SJSA1 (cell line): ENCODE measurements at regions not wholly inside any gene's neighbourhood (a gene's known extent, or its start where the extent isn't known, plus 50 kb on each side); places are given as distances from the start of the nearest gene placed in this dataset.

ENCODE experiments used
- DNase-seq, 2 experiments: peaks; one replicate each; pipeline ENCODE4 v3.0.0-alpha.2; 2015 to 2020; ENCODE audit warnings: low spot score in 2 of 2, low read depth in 1 of 2
- H3K27ac ChIP-seq: fragments of 250-450 bp; sonication (Bioruptor Pico); 2 replicates; pipeline ENCODE4 v1.5.1; 2020; ENCODE audit warnings: mild to moderate bottlenecking, moderate library complexity
- H3K27me3 ChIP-seq: fragments of 250-450 bp; sonication (Bioruptor Pico); replicated peaks from 2 replicates; pipeline ENCODE4 v1.5.1; 2020; ENCODE audit warnings: mild to moderate bottlenecking, moderate library complexity
- H3K36me3 ChIP-seq: fragments of 250-450 bp; sonication (Bioruptor Pico); 2 replicates; pipeline ENCODE4 v1.5.1; 2020; ENCODE audit warnings: mild to moderate bottlenecking
- H3K4me1 ChIP-seq: fragments of 250-450 bp; sonication (Bioruptor Pico); replicated peaks from 2 replicates; pipeline ENCODE4 v1.6.1; 2021; ENCODE audit warnings: mild to moderate bottlenecking
- H3K4me3 ChIP-seq: fragments of 250-450 bp; sonication (Bioruptor Pico); 2 replicates; pipeline ENCODE4 v1.5.1; 2020; ENCODE audit warnings: mild to moderate bottlenecking
- H3K9me3 ChIP-seq: fragments of 250-450 bp; sonication (Bioruptor Pico); replicated peaks from 2 replicates; pipeline ENCODE4 v1.5.1; 2020; ENCODE audit warnings: mild to moderate bottlenecking

DNA sequence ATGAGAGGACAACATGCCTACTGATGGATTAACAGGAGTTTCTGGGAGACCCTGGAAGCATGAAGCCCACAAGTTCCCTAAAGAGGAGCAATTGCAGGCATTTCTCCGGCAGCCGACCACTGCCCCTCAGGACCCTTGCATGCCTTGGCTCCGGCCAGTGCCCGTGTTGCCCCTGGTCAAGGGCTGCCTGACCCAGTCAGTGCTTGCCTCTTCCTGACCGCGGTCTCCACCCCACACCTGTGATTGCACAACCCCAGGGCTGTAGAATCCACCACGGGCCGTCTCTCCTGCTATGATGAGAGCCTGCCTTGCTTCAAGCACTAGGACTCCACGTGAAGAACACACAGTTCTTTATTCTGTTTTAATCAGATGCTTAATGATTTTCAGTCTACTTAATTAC is 127.5 kb downstream of the GLI2 start:
- Histone ChIP-seq H3K36me3 (0 out of 2 replicates have a peak, but pooled peaks cover 4% of the 10 kb centered on the region), H3K4me1 (peaks cover 77% of the 10 kb centered on the region), H3K9me3 (no peaks in the 10 kb centered on the region), H3K27me3 (no peaks in the 10 kb centered on the region), H3K4me3 (no peak overlapping the region), H3K27ac (peak overlapping the region; percentile 61)
- DNase-seq, result no peak

- no peaks in the 10 kb centered on the region for H3K9me3 ChIP-seq
- DNase-seq, result peak; percentile 68 to 82
- no peaks in the 10 kb centered on the region for H3K27me3 ChIP-seq
- no peak overlapping the region for H3K4me3 ChIP-seq
- 0 out of 2 replicates have a peak, but pooled peaks cover 4% of the 10 kb centered on the region for H3K36me3 ChIP-seq
- H3K27ac ChIP-seq, result peak overlapping the region; percentile 61
- peaks cover 79% of the 10 kb centered on the region for H3K4me1 ChIP-seq
Observed at GRCh38 chr2:120863661-120864320, 128.1 kb downstream of the GLI2 start.

- peak; percentile 62 to 86 for DNase-seq
- Histone ChIP-seq H3K4me3 (no peak overlapping the region), H3K27ac (no peak overlapping the region; the same call in 1 of the 2 replicates), H3K36me3 (0 out of 2 replicates have a peak, but pooled peaks cover 4% of the 10 kb centered on the region), H3K27me3 (no peaks in the 10 kb centered on the region), H3K9me3 (no peaks in the 10 kb centered on the region), H3K4me1 (peaks cover 81% of the 10 kb centered on the region)
Observed at GRCh38 chr2:120864981-120865380, 129.3 kb downstream of the GLI2 start.

DNA sequence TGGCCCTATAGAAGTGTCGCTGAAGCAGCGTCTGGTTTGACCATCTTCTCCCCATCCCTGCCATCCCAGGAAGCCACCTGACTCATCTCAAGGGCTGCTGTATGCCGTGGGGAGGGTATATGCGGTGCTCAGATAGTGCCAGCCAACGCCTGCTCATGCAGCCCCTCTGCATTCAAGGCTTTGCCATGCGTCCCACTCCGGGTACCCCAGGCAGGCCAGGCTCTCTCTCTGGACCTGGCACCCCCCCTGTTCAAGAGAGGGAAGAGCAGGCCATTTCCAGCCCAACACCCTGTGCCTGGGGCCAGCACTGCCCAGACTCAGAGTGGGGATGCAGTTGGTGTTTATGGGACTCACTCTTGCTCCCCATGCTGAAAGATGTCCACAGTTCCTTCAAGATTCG is 130.0 kb downstream of the GLI2 start:
- no peak for DNase-seq
- peaks cover 81% of the 10 kb centered on the region for H3K4me1 ChIP-seq
- H3K36me3 ChIP-seq, result 0 out of 2 replicates have a peak, but pooled peaks cover 5% of the 10 kb centered on the region
- H3K27me3 ChIP-seq, result no peaks in the 10 kb centered on the region
- no peak overlapping the region for H3K4me3 ChIP-seq
- no peaks in the 10 kb centered on the region for H3K9me3 ChIP-seq
- H3K27ac ChIP-seq, result no peak overlapping the region

- DNase-seq, result no peak
- H3K4me3 ChIP-seq, result no peak overlapping the region
- H3K27me3 ChIP-seq, result no peaks in the 10 kb centered on the region
- H3K4me1 ChIP-seq, result peaks cover 78% of the 10 kb centered on the region
- no peak overlapping the region for H3K27ac ChIP-seq
- H3K36me3 ChIP-seq, result 0 out of 2 replicates have a peak, but pooled peaks cover 7% of the 10 kb centered on the region
- no peaks in the 10 kb centered on the region for H3K9me3 ChIP-seq
Observed at GRCh38 chr2:120866071-120866470, 130.4 kb downstream of the GLI2 start.

GRCh38 chr2:120866483-120867140 is 130.9 kb downstream of the GLI2 start:
- no peak for DNase-seq
- Histone ChIP-seq H3K4me1 (peaks cover 72% of the 10 kb centered on the region), H3K27me3 (no peaks in the 10 kb centered on the region), H3K36me3 (0 out of 2 replicates have a peak, but pooled peaks cover 7% of the 10 kb centered on the region), H3K9me3 (no peaks in the 10 kb centered on the region), H3K27ac (peak overlapping the region; percentile 67), H3K4me3 (peak overlapping the region; percentile 31)

DNA sequence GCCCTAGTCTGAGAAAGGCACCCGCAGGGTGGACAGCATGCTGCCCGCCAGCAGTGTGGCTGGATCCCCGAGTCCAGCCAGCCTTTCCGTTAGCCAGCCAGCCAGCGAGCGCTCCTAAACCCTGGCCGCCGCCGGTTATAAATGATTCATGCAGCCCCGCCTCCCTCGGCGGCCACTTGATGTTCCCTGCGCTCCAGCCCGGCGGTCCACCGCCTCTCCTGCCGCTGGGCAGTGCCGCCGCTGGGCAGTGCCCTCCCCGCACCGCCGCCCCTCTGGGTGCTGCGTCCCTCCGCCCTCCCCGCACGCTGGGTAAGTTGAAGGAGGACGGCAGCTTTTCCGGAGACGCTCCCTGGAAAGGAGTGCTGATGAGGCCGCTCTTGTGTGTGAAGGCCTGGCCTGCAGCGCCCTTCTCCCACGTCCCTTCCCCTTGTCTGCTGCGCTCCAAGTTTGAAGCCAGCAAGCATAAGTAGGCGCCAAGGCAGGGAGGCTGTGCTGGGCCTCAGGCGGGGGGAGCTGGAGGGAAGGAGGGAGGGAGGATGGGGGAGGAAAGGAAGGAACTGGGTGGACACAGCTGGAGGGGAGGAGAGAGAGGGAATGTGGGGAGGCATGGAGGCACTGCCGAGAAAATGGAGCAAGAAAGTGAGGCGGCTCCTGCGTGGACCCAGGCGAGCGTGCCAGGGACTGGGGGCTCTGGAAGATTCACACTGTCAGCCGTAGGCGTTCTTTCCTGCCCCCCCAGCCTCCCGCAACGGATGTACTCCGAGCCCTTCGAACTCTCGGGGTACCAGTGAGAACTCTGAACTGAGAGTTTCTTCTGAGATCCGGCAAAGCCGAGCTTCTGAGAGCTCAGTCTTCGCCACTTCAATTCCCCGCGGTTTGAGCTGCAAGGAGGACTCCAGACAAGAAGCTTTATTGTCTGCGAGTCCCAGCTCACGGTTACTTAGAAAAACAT is 131.9 kb downstream of the GLI2 start:
- Histone ChIP-seq H3K9me3 (no peaks in the 10 kb centered on the region), H3K4me1 (peaks cover 63% of the 10 kb centered on the region), H3K27me3 (no peaks in the 10 kb centered on the region), H3K36me3 (0 out of 2 replicates have a peak, but pooled peaks cover 7% of the 10 kb centered on the region), H3K27ac (peak overlapping the region; percentile 67), H3K4me3 (peak overlapping the region; percentile 31)
- DNase-seq, result peak; percentile 88 to 90

- Histone ChIP-seq H3K9me3 (no peaks in the 10 kb centered on the region), H3K4me3 (peak overlapping the region; percentile 31), H3K36me3 (0 out of 2 replicates have a peak, but pooled peaks cover 4% of the 10 kb centered on the region), H3K4me1 (peaks cover 55% of the 10 kb centered on the region), H3K27me3 (no peaks in the 10 kb centered on the region), H3K27ac (peak overlapping the region; percentile 67)
- DNase-seq, result no peak
Observed at GRCh38 chr2:120868366-120868765, 132.7 kb downstream of the GLI2 start.

DNA sequence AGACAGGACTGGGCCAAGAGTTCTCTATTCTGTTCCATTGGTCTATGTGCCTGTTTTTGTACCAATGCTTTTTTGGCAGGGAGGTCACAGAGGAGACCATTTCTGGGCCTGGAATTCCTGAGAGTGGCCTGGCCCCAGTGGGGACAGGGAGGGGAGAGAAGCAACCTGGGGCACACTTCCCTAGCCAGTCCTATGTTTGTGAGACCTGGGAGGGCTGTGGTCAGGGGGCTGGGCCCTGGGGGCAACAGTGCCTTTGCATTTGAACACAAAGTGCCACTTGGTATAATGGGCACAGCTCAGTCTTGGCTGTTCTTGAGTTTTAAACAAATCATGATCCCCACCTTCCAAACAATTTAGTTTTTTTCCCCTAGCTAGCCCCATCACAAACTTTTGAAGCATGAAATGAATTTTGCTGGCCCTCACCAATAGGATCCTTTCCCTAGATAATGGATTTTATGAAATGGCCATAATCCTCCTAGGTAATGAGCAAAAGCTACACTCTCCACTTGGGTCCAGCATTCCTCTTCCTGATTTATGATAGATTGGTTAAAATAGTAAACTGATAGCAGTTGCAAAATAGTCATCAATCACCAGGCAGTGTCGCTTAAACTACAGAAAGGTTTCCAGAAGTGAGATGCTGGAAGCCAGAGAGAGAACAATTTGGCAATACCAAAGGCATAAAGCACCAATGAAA is 133.5 kb downstream of the GLI2 start:
- Histone ChIP-seq H3K4me3 (no peak overlapping the region), H3K9me3 (no peaks in the 10 kb centered on the region), H3K4me1 (peaks cover 47% of the 10 kb centered on the region), H3K27me3 (no peaks in the 10 kb centered on the region), H3K27ac (no peak overlapping the region), H3K36me3 (0 out of 2 replicates have a peak, but pooled peaks cover 3% of the 10 kb centered on the region)
- no peak for DNase-seq

DNA sequence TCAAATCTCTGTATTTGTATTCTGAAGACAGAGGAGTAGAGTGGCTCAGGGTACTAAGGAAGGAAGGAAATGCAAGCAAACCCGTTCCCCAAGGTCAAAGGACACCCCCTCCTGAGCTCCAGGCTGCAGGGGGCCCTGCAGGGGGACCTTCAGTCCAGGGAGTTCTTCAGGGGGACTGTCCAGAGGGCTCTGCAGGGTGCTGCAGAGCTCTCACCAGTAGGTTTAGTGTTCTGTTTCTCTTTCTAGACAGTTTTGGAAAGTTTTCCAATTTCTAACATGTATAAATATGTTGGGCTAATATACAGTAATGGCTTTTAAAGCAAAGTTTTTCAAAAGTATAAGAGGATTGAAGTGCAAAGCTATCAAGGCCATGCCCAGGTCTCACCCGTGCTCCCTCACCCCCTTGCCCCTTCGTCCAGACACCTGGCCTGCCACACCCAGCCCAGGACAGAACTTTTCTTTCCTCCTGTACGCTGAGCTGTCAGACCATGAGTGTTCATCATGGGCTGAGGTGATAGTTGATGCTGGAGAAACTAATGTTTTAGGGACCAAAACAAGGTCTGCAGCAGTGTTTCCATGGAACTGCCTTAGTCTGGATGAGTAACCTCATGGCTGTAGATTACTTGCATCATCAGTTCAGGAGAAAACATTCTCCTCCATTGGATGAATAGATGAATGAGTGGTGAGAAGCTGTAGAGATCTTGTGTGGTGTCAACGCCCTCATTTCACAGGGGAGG is 134.2 kb downstream of the GLI2 start:
- Histone ChIP-seq H3K36me3 (0 out of 2 replicates have a peak, but pooled peaks cover 3% of the 10 kb centered on the region), H3K9me3 (no peaks in the 10 kb centered on the region), H3K4me1 (peaks cover 40% of the 10 kb centered on the region), H3K27ac (no peak overlapping the region), H3K27me3 (no peaks in the 10 kb centered on the region), H3K4me3 (no peak overlapping the region)
- no peak for DNase-seq

DNA sequence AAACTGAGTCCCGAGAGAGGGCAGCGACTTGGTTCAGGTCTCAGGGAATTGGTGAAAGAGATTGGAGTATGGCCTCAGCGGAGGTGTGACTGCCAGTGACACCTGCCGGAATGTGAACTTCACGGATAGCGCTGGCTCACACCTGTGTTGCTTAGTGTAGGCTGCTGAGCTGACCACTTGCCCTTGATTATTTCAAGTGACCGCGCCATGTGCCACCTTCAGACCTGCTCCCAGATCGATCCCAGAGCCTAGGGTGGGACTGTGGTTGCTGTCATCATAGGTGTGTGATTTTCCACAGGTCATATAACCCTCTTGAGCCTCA is 134.8 kb downstream of the GLI2 start:
- Histone ChIP-seq H3K36me3 (0 out of 2 replicates have a peak, but pooled peaks cover 3% of the 10 kb centered on the region), H3K4me3 (no peak overlapping the region), H3K4me1 (peaks cover 34% of the 10 kb centered on the region), H3K27me3 (no peaks in the 10 kb centered on the region), H3K27ac (no peak overlapping the region), H3K9me3 (no peaks in the 10 kb centered on the region)
- DNase-seq, result no peak

DNA sequence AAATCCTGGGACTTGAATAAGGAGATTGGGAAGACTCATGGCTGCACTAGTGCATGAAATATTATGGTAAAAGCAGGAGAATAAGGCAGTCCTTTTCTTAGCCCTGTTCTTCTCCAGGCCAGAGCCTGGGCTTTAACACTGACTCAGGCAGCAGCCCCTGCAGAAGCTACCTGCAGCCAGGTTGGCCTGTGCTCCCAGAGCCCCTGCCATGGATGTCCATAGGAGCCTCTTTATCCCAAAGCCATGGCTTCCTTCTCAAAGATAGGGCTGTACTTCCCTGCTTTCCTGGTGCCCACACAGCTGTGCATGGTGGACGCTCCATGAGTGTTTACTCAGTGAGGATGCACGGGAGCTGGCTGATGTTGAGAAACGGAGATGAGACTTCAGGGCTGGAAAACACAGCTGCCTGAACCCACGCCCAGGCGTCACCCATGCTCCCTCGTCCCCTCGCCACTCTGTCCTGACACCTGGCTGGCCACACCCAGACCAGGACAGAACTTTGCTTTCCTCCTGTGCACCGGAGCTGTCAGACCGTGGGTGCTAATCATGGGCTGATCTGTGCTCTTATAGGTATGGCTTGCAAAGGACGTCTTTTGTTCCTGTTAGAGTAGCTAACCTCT is 135.5 kb downstream of the GLI2 start:
- H3K9me3 ChIP-seq, result no peaks in the 10 kb centered on the region
- DNase-seq, result no peak
- H3K4me1 ChIP-seq, result peaks cover 27% of the 10 kb centered on the region
- 0 out of 2 replicates have a peak, but pooled peaks cover 3% of the 10 kb centered on the region for H3K36me3 ChIP-seq
- no peak overlapping the region for H3K27ac ChIP-seq
- H3K4me3 ChIP-seq, result no peak overlapping the region
- no peaks in the 10 kb centered on the region for H3K27me3 ChIP-seq
